SH-SY5Y (cell line): ENCODE measurements at regions not wholly inside any gene's neighbourhood (a gene's known extent, or its start where the extent isn't known, plus 50 kb on each side); places are given as distances from the start of the nearest gene placed in this dataset.

Source experiments
- GATA2 ChIP-seq: IDR thresholded peaks from 2 replicates; pipeline ENCODE4 v1.6.1; 2011; ENCODE audit warnings: mild to moderate bottlenecking, low read depth, low read length
- GATA3 ChIP-seq: IDR thresholded peaks from 2 replicates; pipeline ENCODE4 v1.6.1; 2011; ENCODE audit warnings: low read depth, mild to moderate bottlenecking, low read length, moderate library complexity

DNA sequence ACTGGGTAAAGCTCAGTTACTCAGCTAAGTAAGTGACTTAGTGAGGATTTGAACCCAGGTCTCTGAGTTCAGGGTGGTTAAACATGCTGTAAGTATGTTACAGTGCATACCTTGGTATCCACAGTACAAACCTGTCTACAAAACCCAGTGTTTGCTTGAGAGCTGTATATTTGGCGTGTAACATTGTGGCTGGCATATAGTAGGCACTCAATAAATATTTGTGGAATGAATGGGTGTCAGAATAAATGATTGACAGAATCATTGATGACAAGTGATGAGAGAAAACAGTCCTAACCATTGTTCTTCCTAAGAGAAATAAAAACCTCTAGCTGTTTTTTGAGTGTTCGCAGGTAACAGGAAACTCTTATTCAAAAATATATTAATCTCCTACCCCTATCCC lies 79.7 kb upstream of the BCOR start:
- TF ChIP-seq GATA2 (no peak), GATA3 (no peak)
